HepG2 (cell line): ENCODE measurements at regions not wholly inside any gene's neighbourhood (a gene's known extent, or its start where the extent isn't known, plus 50 kb on each side); places are given as distances from the start of the nearest gene placed in this dataset.

Source experiments
- JUNB ChIP-seq: sonication (generic); formaldehyde crosslinking; IDR thresholded peaks from 2 replicates; pipeline ENCODE4 v1.8.0; 2022; ENCODE audit warnings: missing genetic modification reagents, mild to moderate bottlenecking, borderline replicate concordance
- KDM6A ChIP-seq: IDR thresholded peaks from 2 replicates; pipeline ENCODE4 v1.6.1; 2016; ENCODE audit warnings: low read depth
- KLF16 ChIP-seq, 2 experiments: sonication (generic) in 1 of 2; formaldehyde crosslinking in 1 of 2; IDR thresholded peaks; 2 replicates each; pipeline versions ENCODE4 v1.6.1 to v1.8.0; 2016 to 2023; ENCODE audit warnings: missing genetic modification reagents in 2 of 2, missing compliant biosample characterization in 1 of 2
- NFE2L2 ChIP-seq: fragments of 150-350 bp; IDR thresholded peaks from 2 replicates; pipeline ENCODE4 v1.6.1; 2014; ENCODE audit warnings: low read length
- PHF20 ChIP-seq: sonication (generic); formaldehyde crosslinking; IDR thresholded peaks from 2 replicates; pipeline ENCODE4 v1.5.0; 2020; ENCODE audit warnings: mild to moderate bottlenecking, missing genetic modification reagents
- POLR2G ChIP-seq: fragments of 200-400 bp; formaldehyde crosslinking; IDR thresholded peaks from 2 replicates; pipeline ENCODE4 v1.6.1; 2018; ENCODE audit warnings: mild to moderate bottlenecking, low read depth, low read length, moderate library complexity
- USF2 ChIP-seq, 2 experiments: sonication (generic) in 1 of 2; formaldehyde crosslinking in 1 of 2; IDR thresholded peaks; 2 replicates each; pipeline versions ENCODE4 v1.5.1 to v1.6.1; 2011 to 2020; ENCODE audit warnings: borderline replicate concordance in 1 of 2, low read depth in 1 of 2, low read length in 1 of 2, mild to moderate bottlenecking in 1 of 2, missing genetic modification reagents in 1 of 2, moderate library complexity in 1 of 2
- ZBTB25 ChIP-seq: IDR thresholded peaks from 2 replicates; pipeline ENCODE4 v1.6.1; 2018; ENCODE audit warnings: missing genetic modification reagents
- ZBTB38 ChIP-seq: sonication (generic); formaldehyde crosslinking; IDR thresholded peaks from 2 replicates; pipeline ENCODE4 v1.5.1; 2020; ENCODE audit warnings: mild to moderate bottlenecking, missing genetic modification reagents
- ZNF317 ChIP-seq: sonication (generic); formaldehyde crosslinking; IDR thresholded peaks from 2 replicates; pipeline ENCODE4 v1.5.0; 2020; ENCODE audit warnings: mild to moderate bottlenecking, missing genetic modification reagents
- ZNF335 ChIP-seq: sonication (generic); formaldehyde crosslinking; IDR thresholded peaks from 2 replicates; pipeline ENCODE4 v1.4.0; 2020; ENCODE audit warnings: missing genetic modification reagents
- ZNF605 ChIP-seq: sonication (generic); formaldehyde crosslinking; IDR thresholded peaks from 2 replicates; pipeline ENCODE4 v1.8.0; 2022; ENCODE audit warnings: mild to moderate bottlenecking, missing genetic modification reagents
- ZNF775 ChIP-seq: sonication (generic); formaldehyde crosslinking; IDR thresholded peaks from 2 replicates; pipeline ENCODE4 v1.4.0; 2020; ENCODE audit warnings: missing genetic modification reagents, mild to moderate bottlenecking, moderate library complexity, borderline replicate concordance
- ZZZ3 ChIP-seq: sonication (generic); formaldehyde crosslinking; IDR thresholded peaks from 2 replicates; pipeline ENCODE4 v1.4.0; 2020; ENCODE audit warnings: missing genetic modification reagents, mild to moderate bottlenecking, borderline replicate concordance
- TF ChIP-seq, protein P1 (sequence below): sonication (generic); formaldehyde crosslinking; IDR thresholded peaks from 2 replicates; pipeline ENCODE4 v1.4.0; 2020; ENCODE audit warnings: missing genetic modification reagents, borderline replicate concordance
- TF ChIP-seq, protein P2 (sequence below): sonication (generic); formaldehyde crosslinking; IDR thresholded peaks from 2 replicates; pipeline ENCODE4 v1.5.0; 2020; ENCODE audit warnings: missing genetic modification reagents, mild to moderate bottlenecking, borderline replicate concordance
- TF ChIP-seq, protein P3 (sequence below): sonication (generic); formaldehyde crosslinking; IDR thresholded peaks from 2 replicates; pipeline ENCODE4 v1.5.1; 2020; ENCODE audit warnings: missing genetic modification reagents, mild to moderate bottlenecking, borderline replicate concordance

DNA sequence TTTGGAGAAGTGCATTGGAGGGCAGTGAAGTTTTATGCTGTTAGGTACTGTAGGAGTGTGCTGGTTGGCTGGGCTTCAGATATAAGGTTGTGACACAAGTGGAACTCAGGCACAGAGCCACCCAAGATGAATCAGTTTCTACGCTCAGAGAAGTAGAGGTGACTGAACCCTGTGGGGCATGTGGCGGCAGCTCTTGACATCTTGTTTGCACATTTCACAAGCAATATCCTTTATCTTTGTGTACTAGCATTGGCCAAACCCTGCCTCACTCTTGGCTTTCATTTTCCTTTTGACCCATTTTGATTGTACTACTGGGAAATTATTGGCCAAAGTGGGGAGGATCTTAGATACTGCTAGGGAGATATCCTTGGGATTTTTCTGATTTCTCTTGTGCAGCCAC is 110.0 kb downstream of the PSAT1 start (continued):
- TF ChIP-seq, protein P1, sequence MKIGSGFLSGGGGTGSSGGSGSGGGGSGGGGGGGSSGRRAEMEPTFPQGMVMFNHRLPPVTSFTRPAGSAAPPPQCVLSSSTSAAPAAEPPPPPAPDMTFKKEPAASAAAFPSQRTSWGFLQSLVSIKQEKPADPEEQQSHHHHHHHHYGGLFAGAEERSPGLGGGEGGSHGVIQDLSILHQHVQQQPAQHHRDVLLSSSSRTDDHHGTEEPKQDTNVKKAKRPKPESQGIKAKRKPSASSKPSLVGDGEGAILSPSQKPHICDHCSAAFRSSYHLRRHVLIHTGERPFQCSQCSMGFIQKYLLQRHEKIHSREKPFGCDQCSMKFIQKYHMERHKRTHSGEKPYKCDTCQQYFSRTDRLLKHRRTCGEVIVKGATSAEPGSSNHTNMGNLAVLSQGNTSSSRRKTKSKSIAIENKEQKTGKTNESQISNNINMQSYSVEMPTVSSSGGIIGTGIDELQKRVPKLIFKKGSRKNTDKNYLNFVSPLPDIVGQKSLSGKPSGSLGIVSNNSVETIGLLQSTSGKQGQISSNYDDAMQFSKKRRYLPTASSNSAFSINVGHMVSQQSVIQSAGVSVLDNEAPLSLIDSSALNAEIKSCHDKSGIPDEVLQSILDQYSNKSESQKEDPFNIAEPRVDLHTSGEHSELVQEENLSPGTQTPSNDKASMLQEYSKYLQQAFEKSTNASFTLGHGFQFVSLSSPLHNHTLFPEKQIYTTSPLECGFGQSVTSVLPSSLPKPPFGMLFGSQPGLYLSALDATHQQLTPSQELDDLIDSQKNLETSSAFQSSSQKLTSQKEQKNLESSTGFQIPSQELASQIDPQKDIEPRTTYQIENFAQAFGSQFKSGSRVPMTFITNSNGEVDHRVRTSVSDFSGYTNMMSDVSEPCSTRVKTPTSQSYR, result peak; percentile 36; the same call in 1 of the 2 replicates
- TF ChIP-seq ZZZ3, result no peak
- TF ChIP-seq, protein P2, sequence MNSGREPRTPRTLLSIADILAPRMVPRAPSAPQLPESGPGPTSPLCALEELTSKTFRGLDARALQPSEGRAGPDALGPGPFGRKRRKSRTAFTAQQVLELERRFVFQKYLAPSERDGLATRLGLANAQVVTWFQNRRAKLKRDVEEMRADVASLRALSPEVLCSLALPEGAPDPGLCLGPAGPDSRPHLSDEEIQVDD (CRISPR knock-in tag), result no peak
- TF ChIP-seq ZNF775 (CRISPR knock-in tag), result no peak
- TF ChIP-seq ZNF317 (CRISPR knock-in tag), result 0 out of 2 replicates have a peak, but pooled peaks have one; percentile 29
- no peak for TF ChIP-seq USF2 (IDR thresholded peaks at IDR 0.05; ENCODE audit: low read depth, low read length)
- no peak for TF ChIP-seq USF2 (CRISPR knock-in tag; IDR thresholded peaks at IDR 0.05; ENCODE audit: borderline replicate concordance)
- no peak for TF ChIP-seq ZNF335 (CRISPR knock-in tag)
- TF ChIP-seq NFE2L2, result no peak
- no peak for TF ChIP-seq PHF20 (CRISPR knock-in tag)
- TF ChIP-seq ZBTB38 (CRISPR knock-in tag), result no peak
- TF ChIP-seq KLF16 (CRISPR knock-in tag; IDR thresholded peaks at IDR 0.05), result peak in 1 of 2 experiments; percentile 68; a peak in 2 of 4 replicates
- TF ChIP-seq JUNB, result no peak
- TF ChIP-seq POLR2G, result no peak
- TF ChIP-seq, protein P3, sequence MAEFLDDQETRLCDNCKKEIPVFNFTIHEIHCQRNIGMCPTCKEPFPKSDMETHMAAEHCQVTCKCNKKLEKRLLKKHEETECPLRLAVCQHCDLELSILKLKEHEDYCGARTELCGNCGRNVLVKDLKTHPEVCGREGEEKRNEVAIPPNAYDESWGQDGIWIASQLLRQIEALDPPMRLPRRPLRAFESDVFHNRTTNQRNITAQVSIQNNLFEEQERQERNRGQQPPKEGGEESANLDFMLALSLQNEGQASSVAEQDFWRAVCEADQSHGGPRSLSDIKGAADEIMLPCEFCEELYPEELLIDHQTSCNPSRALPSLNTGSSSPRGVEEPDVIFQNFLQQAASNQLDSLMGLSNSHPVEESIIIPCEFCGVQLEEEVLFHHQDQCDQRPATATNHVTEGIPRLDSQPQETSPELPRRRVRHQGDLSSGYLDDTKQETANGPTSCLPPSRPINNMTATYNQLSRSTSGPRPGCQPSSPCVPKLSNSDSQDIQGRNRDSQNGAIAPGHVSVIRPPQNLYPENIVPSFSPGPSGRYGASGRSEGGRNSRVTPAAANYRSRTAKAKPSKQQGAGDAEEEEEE, result no peak
- no peak for TF ChIP-seq ZBTB25 (CRISPR knock-in tag)
- peak; percentile 88 for TF ChIP-seq ZNF605 (CRISPR knock-in tag)
- 0 out of 2 replicates have a peak, but pooled peaks have one; percentile 47 for TF ChIP-seq KDM6A (CRISPR knock-in tag)
